Left lung (tissue), 4 donors: ENCODE measurements at regions not wholly inside any gene's neighbourhood (a gene's known extent, or its start where the extent isn't known, plus 50 kb on each side); places are given as distances from the start of the nearest gene placed in this dataset.

Experiments
- ATAC-seq: fragments of 200-7000 bp; cut with Tn5 transposase; one replicate; pipeline ENCODE4 v1.9.1; 2020; ENCODE audit warnings: moderate library complexity
- DNase-seq, 4 donors: peaks; one replicate each; pipeline ENCODE4 v3.0.0-alpha.2; 2013 to 2020
- H3K27ac ChIP-seq, 2 donors: fragments of 200-600 bp; sonication (generic) in 1 of 2; one replicate each; pipeline versions ENCODE4 v1.5.0 to v1.8.0; 2020 to 2021
- H3K27me3 ChIP-seq, 2 donors: fragments of 200-600 bp; sonication (generic) in 1 of 2; one replicate each; pipeline versions ENCODE4 v1.5.0 to v1.8.0; 2020 to 2021
- H3K36me3 ChIP-seq, 2 donors: fragments of 200-600 bp; sonication (generic) in 1 of 2; one replicate each; pipeline versions ENCODE4 v1.5.0 to v1.8.0; 2020 to 2021
- H3K4me1 ChIP-seq, 2 donors: fragments of 200-600 bp; one replicate each; pipeline ENCODE4 v1.8.0; 2021
- H3K4me3 ChIP-seq, 2 donors: fragments of 200-600 bp; sonication (generic) in 1 of 2; one replicate each; pipeline versions ENCODE4 v1.5.0 to v1.8.0; 2020 to 2021; ENCODE audit warnings: mild to moderate bottlenecking in 1 of 2
- H3K9me3 ChIP-seq, 2 donors: fragments of 200-600 bp; sonication (generic) in 1 of 2; one replicate each; pipeline versions ENCODE4 v1.5.0 to v1.8.0; 2020 to 2021
- CTCF ChIP-seq, 2 donors: fragments of 200-600 bp; sonication (generic) in 1 of 2; IDR thresholded peaks; one replicate each; pipeline versions ENCODE4 v1.5.0 to v1.8.0; 2021; ENCODE audit warnings: antibody characterized with exemption in 2 of 2
- intact Hi-C, 2 donors: fragments of 100-400 bp; cut with DNase I; formaldehyde crosslinking; loops; one replicate each; pipeline versions ENCODE4 v1.11.2 to v1.14.2; 2022
- donor health status: DM: no; HTN: yes; CAD: no.
- donor health status: DM: no; HTN: no; CAD: no.

- Histone ChIP-seq H3K9me3 (no peaks in the 10 kb centered on the region), H3K27ac (no peak overlapping the region), H3K4me1 (no peaks in the 10 kb centered on the region), H3K4me3 (no peak overlapping the region), H3K27me3 (no peaks in the 10 kb centered on the region), H3K36me3 (no peaks in the 10 kb centered on the region)
- intact Hi-C loops, result no loop called here
- no peak for TF ChIP-seq CTCF (IDR thresholded peaks at IDR 0.05)
- DNase-seq (peak in 1 of 4 donors; percentile 6), ATAC-seq (peak; percentile 86)
Measured at GRCh38 chr4:104752337-104752736, 257.6 kb upstream of the CXXC4 start.

DNA sequence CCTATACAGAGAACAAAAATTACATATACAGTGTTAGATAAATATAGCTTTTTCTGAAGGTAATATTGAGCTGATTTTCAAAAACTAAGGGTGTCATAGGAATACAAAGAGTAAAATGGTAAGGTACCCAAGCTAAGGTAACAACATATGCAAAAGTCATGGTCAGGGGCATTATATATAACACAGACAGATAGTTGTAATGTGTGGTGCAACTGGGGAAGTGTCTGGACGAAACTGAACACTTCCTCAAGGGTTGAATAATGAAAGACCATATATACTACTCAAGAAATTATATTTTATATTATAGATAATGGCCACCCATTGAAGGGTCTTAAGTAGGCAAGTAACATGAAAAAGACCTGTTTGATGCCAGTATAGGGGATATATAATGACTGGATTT lies 262.1 kb upstream of the CXXC4 start:
- ATAC-seq (no peak), DNase-seq (no peak)
- TF ChIP-seq CTCF (IDR thresholded peaks at IDR 0.05), result no peak
- intact Hi-C loops, result no loop called here
- H3K4me3 ChIP-seq, result no peak overlapping the region
- H3K9me3 ChIP-seq, result no peaks in the 10 kb centered on the region
- no peaks in the 10 kb centered on the region for H3K36me3 ChIP-seq
- H3K27ac ChIP-seq, result no peak overlapping the region
- H3K27me3 ChIP-seq, result no peaks in the 10 kb centered on the region
- no peaks in the 10 kb centered on the region for H3K4me1 ChIP-seq

GRCh38 chr4:104758574-104758973 lies 263.9 kb upstream of the CXXC4 start:
- DNase-seq, result no peak
- TF ChIP-seq CTCF (IDR thresholded peaks at IDR 0.05), result no peak

DNA sequence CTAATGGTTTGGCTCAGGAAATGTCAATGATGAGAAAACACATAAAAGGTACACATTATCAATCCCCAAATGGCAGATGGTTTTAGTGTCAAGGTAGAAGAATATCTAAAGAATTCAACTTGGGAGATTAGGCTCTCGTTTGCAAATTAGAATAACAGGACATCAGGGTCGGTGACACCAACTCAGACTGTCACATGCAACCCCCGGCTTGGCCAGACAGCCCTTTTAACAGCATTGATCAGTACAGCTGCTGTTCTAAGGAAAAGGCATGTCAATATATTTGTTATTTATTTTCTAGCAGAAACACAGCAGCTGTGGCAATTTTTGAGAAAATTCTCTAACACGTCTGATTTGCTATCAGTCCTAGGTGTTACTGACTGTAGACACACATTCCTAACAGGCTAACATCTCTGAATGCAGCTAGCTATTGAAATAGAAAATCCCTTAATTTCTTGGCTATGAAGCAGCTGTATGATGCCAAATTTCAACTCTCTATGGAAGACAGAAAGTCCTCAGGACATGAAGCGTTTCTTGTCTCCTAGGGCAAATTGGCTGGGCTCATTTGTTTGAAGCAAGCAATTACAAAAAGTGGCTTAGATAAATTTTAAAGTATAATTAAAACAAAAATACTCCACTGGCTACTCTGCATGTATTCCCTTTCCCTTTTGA lies 269.0 kb upstream of the CXXC4 start:
- no peaks in the 10 kb centered on the region for H3K9me3 ChIP-seq
- intact Hi-C loops, result no loop called here
- H3K36me3 ChIP-seq, result no peaks in the 10 kb centered on the region
- DNase-seq (peak in 1 of 4 donors; percentile 4), ATAC-seq (no peak)
- no peaks in the 10 kb centered on the region for H3K4me1 ChIP-seq
- H3K4me3 ChIP-seq, result no peak overlapping the region
- no peak overlapping the region for H3K27ac ChIP-seq
- no peaks in the 10 kb centered on the region for H3K27me3 ChIP-seq
- no peak for TF ChIP-seq CTCF (IDR thresholded peaks at IDR 0.05)

More at GRCh38 chr4:104758574-104758973, 263.9 kb upstream of the CXXC4 start:
- H3K27me3 ChIP-seq, result no peaks in the 10 kb centered on the region
- H3K9me3 ChIP-seq, result no peaks in the 10 kb centered on the region
- H3K27ac ChIP-seq, result no peak overlapping the region
- H3K4me1 ChIP-seq, result no peaks in the 10 kb centered on the region
- ATAC-seq, result no peak
- H3K36me3 ChIP-seq, result no peaks in the 10 kb centered on the region
- H3K4me3 ChIP-seq, result no peak overlapping the region
- intact Hi-C loops, result no loop called here

DNA sequence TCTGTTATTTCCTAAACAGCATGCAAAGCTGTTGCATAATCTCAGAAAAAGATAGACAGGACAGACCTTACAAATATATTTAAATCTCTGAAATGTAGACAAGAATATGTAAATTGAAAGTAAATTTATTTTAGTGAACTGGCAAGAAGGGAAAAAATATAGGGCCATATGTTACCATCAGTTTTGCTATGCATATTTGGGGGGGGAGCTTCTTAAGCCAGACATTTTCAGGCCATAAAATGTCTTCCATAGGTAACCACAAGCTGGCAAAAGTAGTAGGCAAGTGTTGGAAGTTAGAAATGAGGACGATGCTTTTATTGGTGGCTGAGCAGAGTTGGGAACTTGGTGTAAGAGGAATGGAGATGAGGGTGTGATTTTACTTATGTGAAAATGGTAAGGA lies 272.0 kb upstream of the CXXC4 start:
- Histone ChIP-seq H3K9me3 (no peaks in the 10 kb centered on the region), H3K27me3 (no peaks in the 10 kb centered on the region), H3K36me3 (no peaks in the 10 kb centered on the region), H3K4me1 (no peaks in the 10 kb centered on the region), H3K4me3 (no peak overlapping the region), H3K27ac (no peak overlapping the region)
- DNase-seq (no peak), ATAC-seq (no peak)
- intact Hi-C loops, result no loop called here
- no peak for TF ChIP-seq CTCF (IDR thresholded peaks at IDR 0.05)
